Thyroid gland (tissue), 4 donors: ENCODE measurements at regions not wholly inside any gene's neighbourhood (a gene's known extent, or its start where the extent isn't known, plus 50 kb on each side); places are given as distances from the start of the nearest gene placed in this dataset.

Source experiments
- POLR2A ChIP-seq, 2 donors: fragments of 450-650 bp; IDR thresholded peaks; one replicate each; pipeline ENCODE4 v1.6.1; 2017; ENCODE audit warnings: antibody characterized with exemption in 2 of 2, mild to moderate bottlenecking in 2 of 2, moderate library complexity in 1 of 2
- TF ChIP-seq, protein P1 (sequence below), 6 experiments: fragments of 200-600 bp in 3 of 6; fragments of 450-650 bp in 3 of 6; sonication (generic) in 3 of 6; IDR thresholded peaks; one replicate each; pipeline ENCODE4 v1.5.1; 2016 to 2019; ENCODE audit warnings: antibody characterized with exemption in 6 of 6, mild to moderate bottlenecking in 2 of 6, inconsistent platforms in 1 of 6, moderate library complexity in 1 of 6

DNA sequence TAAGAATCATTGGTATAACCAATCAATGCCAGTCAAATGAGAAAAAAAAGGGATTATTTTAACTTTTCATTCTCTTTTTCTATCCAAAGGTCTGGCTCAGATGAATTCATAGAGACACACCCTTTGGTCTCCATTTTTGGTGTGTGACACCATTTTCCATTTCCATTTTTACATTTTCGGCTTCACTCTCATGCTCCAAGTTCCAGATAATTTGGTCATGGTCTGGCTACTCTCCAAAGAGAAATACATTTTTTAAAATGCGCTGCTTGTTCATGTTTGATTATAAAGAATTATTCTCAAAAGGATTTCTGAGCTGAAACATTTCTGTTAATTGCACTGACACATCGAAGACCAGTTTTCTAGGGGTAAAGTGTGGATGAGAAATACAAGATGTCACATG is 51.6 kb upstream of the FIBIN start:
- TF ChIP-seq, protein P1, sequence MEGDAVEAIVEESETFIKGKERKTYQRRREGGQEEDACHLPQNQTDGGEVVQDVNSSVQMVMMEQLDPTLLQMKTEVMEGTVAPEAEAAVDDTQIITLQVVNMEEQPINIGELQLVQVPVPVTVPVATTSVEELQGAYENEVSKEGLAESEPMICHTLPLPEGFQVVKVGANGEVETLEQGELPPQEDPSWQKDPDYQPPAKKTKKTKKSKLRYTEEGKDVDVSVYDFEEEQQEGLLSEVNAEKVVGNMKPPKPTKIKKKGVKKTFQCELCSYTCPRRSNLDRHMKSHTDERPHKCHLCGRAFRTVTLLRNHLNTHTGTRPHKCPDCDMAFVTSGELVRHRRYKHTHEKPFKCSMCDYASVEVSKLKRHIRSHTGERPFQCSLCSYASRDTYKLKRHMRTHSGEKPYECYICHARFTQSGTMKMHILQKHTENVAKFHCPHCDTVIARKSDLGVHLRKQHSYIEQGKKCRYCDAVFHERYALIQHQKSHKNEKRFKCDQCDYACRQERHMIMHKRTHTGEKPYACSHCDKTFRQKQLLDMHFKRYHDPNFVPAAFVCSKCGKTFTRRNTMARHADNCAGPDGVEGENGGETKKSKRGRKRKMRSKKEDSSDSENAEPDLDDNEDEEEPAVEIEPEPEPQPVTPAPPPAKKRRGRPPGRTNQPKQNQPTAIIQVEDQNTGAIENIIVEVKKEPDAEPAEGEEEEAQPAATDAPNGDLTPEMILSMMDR (IDR thresholded peaks at IDR 0.05) = no peak
- TF ChIP-seq POLR2A (IDR thresholded peaks at IDR 0.05) = no peak
